ENCODE measurements at regions not wholly inside any gene's neighbourhood (a gene's known extent, or its start where the extent isn't known, plus 50 kb on each side); places are given as distances from the start of the nearest gene placed in this dataset.

- H3K36me3 ChIP-seq (ENCODE audit: control insufficient read depth in 2 of 2, insufficient read depth in 2 of 2, low read length in 1 of 2), result no peaks in the 10 kb centered on the region
- ATAC-seq (no peak), DNase-seq (ENCODE audit: low read depth, low spot score) (no peak), FAIRE-seq (no peak)
- H3K4me1 ChIP-seq (ENCODE audit: control insufficient read depth, insufficient read depth, low read length), result no peaks in the 10 kb centered on the region
- no peaks in the 10 kb centered on the region for H4K20me1 ChIP-seq (ENCODE audit: control insufficient read depth, insufficient read depth)
- CTCF ChIA-PET, result no interaction called here
- no peaks in the 10 kb centered on the region; a peak in 1 of 4 replicates for H3K27me3 ChIP-seq (replicated peaks in 1 of 2; ENCODE audit: control insufficient read depth in 2 of 2, insufficient read depth in 2 of 2, low read length in 1 of 2)
- H3K79me2 ChIP-seq (ENCODE audit: control insufficient read depth, insufficient read depth, low read length), result no peaks in the 10 kb centered on the region
- POLR2A ChIA-PET, result no interaction called here
- WGBS (ENCODE audit: insufficient coverage, insufficient replicate concordance, low lambda C conversion rate, missing lambda C conversion rate), result 0% methylated on average over 1 of the region's 1 CpG
- intact Hi-C loops (cut with micrococcal nuclease; ENCODE audit: unreplicated experiment) (no loop called here), in situ Hi-C loops (cut with MboI) (no loop called here)
- SMC1A ChIA-PET (ENCODE audit: uncharacterized antibody, unreplicated experiment), result no interaction called here
- H3K9me3 ChIP-seq (replicated peaks; ENCODE audit: control insufficient read depth, insufficient read depth, low read length), result no peaks in the 10 kb centered on the region
- TF ChIP-seq IKZF2 (IDR thresholded peaks at IDR 0.05) (no peak), MAX (IDR thresholded peaks at IDR 0.05; ENCODE audit: low read depth, low read length) (no peak), HSF1 (IDR thresholded peaks at IDR 0.05; ENCODE audit: low read depth, low read length) (no peak), MLLT1 (IDR thresholded peaks at IDR 0.05) (no peak), BCL3 (IDR thresholded peaks at IDR 0.05; ENCODE audit: borderline replicate concordance, insufficient read depth, low read depth, low read length, poor library complexity, severe bottlenecking) (no peak), NFXL1 (IDR thresholded peaks at IDR 0.05; ENCODE audit: borderline replicate concordance) (no peak)
- no peak overlapping the region for H3K9ac ChIP-seq (ENCODE audit: control insufficient read depth, insufficient read depth, low read length)
- RAD21 ChIA-PET (ENCODE audit: unreplicated experiment), result no interaction called here
- no peak overlapping the region for H3K4me2 ChIP-seq (ENCODE audit: control insufficient read depth, insufficient read depth)
- no peak overlapping the region for H3K27ac ChIP-seq (ENCODE audit: control insufficient read depth, insufficient read depth)
- no peak overlapping the region for H3K4me3 ChIP-seq
- H2AFZ ChIP-seq (ENCODE audit: control insufficient read depth, low read depth, low read length), result no peak overlapping the region
- BruUV-seq (replicated peaks), result no TSS peak
Measured at GRCh38 chr16:86786994-86787393, 208.6 kb downstream of the FOXL1 start.
